GM19025 (cell line): ENCODE measurements at regions not wholly inside any gene's neighbourhood (a gene's known extent, or its start where the extent isn't known, plus 50 kb on each side); places are given as distances from the start of the nearest gene placed in this dataset.

Experiments used
- ATAC-seq: cut with Tn5 transposase; IDR thresholded peaks from one replicate; pipeline ENCODE4 v1.9.1; 2021; ENCODE audit warnings: mild to moderate bottlenecking, low read depth, moderate library complexity; ENCODE audit not compliant: unreplicated experiment

DNA sequence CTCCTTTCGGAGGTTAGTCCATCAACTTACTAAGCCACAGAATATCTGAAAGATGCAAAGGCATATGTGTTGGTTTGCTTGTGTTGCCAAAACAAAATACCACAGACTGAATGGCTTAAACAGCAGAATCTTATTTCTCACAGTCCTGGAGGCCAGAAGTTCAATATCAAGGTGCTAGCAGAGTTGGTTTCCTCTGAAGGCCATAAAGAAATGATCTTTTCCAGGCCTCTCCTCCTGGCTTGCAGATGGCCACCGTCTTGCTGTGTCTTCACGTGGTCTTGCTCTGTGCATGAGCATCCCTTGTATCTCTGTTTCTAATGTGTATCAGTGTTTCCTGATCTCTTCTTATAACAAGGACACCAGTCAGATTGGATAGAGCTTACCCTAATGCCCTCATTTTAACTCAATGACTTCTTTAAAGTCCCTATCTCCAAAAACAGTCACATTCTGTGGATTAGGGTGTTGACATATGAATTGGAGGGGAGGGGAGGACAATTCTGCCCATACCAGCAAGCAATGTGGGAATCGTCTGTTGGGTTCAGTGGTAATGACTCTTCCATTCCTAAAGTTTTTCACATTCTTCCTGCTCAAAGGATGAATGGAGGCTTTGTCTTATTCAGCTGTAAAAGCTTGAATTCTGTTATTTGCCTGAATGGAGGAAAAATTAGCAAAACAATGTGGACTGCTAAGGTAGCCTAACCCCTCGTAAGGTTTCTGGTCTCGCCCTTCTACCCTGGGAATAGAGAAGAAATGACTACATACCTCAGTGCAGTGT is 715.7 kb downstream of the DIAPH3 start:
- no peak for ATAC-seq

DNA sequence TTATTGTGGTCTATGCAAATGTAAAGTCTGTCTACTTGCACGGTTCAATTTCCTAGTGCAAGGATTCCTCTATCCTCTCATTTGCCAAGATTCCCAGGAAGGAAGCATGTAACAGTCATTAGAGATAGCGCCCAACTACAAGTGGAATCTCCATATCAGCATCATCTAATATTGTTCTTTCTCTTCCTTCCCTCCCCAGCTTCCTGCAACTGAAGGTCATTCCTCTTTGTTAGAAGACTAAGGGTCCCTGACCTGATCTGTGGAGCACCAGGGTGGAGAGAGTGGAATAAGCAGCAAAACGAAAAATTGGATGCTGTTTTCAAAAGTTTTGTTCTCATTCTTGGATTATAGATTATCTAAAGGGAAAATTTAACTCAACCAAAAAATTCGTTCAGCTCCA is 714.0 kb downstream of the DIAPH3 start:
- ATAC-seq: no peak

DNA sequence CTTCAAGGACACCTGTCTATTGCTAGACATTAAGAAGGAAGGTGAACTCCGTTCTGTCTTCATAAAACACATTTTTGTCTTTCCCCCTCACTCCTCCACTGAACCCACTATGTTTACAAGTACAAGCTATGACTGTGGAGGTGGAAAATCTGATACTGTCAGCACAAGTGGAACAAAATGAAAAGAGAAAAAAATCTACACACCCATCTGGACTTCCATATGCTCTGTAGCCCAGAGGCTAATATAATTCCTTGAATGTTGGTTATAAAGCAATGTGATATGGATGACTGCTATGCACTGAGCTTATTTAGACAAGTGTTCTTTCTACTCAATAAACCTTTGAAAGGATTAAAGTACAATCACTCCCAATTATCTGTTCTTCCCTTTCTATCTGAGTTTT is 713.5 kb downstream of the DIAPH3 start:
- ATAC-seq: no peak

- no peak for ATAC-seq
Observed at GRCh38 chr13:59451236-59451635, 712.5 kb downstream of the DIAPH3 start.

GRCh38 chr13:59452189-59452890 is 711.4 kb downstream of the DIAPH3 start:
- ATAC-seq: no peak

DNA sequence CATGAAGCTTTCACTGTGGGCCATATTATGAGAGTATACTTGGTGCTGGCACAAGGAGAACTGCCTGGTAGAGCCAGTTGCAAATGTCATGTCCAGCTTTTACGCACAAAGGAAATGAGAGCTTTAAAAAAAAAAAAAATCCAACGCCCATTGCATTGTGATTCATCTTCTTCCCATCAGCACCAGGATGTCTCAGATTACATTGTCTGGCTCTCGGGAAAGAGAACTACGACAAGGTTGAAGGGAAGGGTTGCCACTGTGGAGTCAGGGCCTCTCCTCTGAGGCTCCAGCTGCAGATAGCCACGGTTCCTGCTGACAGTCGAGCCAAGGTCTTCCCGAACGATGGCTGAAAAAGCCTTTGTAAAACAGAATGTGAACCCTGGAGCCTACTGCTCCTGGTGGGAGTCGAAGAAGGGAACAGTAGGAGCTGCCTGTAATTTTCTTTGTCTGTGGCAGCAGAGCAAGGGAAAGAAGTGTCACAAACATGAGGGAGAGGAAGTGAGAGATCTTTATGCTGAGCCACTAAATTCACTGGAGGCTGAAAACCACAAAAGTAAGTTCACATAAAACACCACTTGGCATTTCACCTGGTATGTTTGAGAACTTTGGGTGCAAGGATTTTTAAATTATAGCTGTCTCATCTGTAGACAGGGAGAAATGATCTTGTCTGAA is 704.7 kb downstream of the DIAPH3 start:
- ATAC-seq: no peak

- no peak for ATAC-seq
Observed at GRCh38 chr13:59459972-59460371, 703.8 kb downstream of the DIAPH3 start.

DNA sequence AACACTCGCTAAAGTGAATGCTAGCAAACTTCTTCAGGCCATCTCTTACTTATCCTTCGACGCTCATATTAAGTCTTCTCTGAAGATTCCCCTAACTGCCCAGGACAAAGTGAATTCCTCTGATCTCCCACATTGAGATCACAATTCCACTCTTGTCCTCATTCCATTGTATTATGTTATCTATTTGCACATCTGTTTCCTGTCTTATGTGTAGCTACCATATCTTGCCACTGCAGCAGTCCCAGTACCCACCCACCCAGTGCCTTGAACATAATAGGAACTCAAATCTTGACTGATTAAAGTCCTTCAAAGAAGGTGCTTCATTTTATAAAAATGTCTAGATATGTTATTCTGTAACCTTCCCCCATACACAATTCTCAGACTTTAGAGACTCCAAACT is 702.3 kb downstream of the DIAPH3 start:
- no peak for ATAC-seq

DNA sequence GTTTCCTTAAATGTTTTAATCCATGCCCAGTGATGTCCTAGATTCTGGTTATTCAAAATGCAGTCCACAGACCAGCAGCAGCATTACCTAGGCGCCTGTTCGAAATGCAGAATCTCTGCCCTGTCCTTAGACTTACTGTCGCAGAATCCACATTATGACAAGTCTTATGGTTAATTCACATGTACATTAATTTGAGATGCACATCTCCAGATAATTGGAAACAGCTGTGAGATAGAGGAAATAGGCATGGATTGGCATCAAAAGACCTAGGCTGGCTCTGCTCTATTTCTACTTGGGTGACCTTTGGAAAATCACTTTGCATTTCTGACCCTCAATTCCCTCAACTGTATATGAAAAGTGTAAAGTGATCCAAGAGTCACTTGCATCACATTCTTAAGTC is 700.7 kb downstream of the DIAPH3 start:
- ATAC-seq: no peak

DNA sequence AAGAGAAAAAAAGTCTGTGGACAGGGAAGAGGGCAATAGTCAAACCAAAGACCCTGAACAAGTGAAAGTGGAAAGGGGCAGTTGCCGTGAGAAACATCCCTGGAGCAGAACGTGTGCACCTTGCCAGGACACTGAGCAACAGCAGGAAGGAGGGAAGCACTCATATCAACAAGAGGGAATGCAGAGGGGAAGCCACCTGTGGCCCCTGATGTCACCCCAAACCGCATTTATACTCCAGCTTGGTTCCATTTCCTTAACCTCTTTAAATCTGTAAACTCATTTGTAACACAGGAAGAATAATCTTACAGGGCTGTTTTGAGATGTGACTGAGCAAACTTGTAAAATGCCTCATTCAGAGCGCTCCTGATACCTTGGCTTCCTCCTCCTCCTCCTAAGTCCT is 698.8 kb downstream of the DIAPH3 start:
- no peak for ATAC-seq

- no peak for ATAC-seq
Observed at GRCh38 chr13:59468396-59468795, 695.3 kb downstream of the DIAPH3 start.

DNA sequence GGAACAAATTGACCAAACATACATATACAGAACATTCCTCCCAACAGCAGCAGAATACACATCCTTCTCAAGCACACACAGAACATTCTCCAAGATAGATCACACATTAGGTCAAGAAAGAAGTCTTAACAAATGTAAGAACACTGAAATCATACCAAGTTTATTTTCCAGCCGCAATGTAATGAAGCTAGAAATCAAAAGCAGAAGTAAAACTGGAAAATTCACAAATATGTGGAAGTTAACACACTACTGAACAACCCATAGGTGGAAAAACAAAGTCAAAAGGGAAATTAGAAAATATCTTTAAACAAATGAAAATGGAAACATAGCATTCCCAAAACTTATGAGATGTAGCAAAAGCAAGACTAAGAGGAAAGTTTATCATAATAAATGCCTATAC is 692.6 kb downstream of the DIAPH3 start:
- ATAC-seq: no peak

GRCh38 chr13:59472134-59472533 is 691.6 kb downstream of the DIAPH3 start:
- ATAC-seq: no peak

GRCh38 chr13:59474696-59475095 is 689.0 kb downstream of the DIAPH3 start:
- ATAC-seq: no peak

DNA sequence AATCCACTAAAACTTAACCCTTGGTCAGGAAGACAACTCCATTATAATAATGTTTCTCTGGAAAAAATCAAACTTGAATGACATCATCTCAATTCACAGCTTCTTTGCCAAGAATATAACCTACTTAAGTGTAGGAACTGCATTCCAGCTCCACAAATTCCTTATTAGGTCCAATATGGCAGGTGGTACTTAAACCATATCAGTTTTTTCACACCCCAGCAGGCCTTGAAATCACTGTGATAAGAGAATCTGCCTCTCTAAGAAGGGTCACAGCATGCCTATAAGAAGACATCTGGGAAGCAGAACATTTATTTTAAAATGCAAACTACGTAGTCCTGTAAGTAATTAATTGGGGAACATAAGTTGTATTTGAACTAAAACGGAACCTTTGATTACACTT is 687.8 kb downstream of the DIAPH3 start:
- ATAC-seq: no peak

- ATAC-seq: no peak
Observed at GRCh38 chr13:59476366-59476765, 687.4 kb downstream of the DIAPH3 start.

GRCh38 chr13:59477011-59477410 is 686.7 kb downstream of the DIAPH3 start:
- no peak for ATAC-seq

DNA sequence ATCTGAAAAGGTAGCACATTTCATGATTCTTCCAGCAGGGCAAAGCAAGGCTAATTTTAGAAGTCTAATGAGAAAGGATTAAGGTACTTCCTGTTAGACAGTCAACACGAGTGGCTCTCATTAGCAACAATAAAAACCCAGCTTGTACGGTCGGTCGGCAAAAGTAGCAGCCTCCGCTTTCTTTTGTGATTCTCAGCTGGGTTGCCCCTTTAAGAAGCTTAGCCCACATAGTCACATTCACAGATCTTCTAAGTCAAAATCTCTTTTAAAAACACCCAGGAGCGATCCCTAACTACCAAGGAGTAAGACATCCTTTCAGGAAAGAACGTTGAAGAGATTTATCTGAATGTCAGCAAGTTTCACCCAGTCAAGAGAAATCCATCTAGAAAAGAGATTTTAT is 684.8 kb downstream of the DIAPH3 start:
- ATAC-seq: no peak

GRCh38 chr13:59479629-59480028 is 684.1 kb downstream of the DIAPH3 start:
- no peak for ATAC-seq

- no peak for ATAC-seq
Observed at GRCh38 chr13:59480396-59481259, 683.1 kb downstream of the DIAPH3 start.
